Neural cell (in vitro differentiated cells): ENCODE measurements at regions not wholly inside any gene's neighbourhood (a gene's known extent, or its start where the extent isn't known, plus 50 kb on each side); places are given as distances from the start of the nearest gene placed in this dataset.

ENCODE experiments used
- POLR2AphosphoS5 ChIP-seq: IDR thresholded peaks from 2 replicates; pipeline ENCODE4 v1.6.1; 2012
- RAD21 ChIP-seq: fragments of 450-650 bp; conservative IDR thresholded peaks from 2 replicates; pipeline ENCODE4 v1.6.1; 2014; ENCODE audit warnings: antibody characterized with exemption, mild to moderate bottlenecking, moderate library complexity
- TF ChIP-seq, protein P1 (sequence below): fragments of 450-650 bp; IDR thresholded peaks from 2 replicates; pipeline ENCODE4 v1.5.1; 2014; ENCODE audit warnings: antibody characterized with exemption, mild to moderate bottlenecking, moderate library complexity; ENCODE audit not compliant: poor library complexity, severe bottlenecking

DNA sequence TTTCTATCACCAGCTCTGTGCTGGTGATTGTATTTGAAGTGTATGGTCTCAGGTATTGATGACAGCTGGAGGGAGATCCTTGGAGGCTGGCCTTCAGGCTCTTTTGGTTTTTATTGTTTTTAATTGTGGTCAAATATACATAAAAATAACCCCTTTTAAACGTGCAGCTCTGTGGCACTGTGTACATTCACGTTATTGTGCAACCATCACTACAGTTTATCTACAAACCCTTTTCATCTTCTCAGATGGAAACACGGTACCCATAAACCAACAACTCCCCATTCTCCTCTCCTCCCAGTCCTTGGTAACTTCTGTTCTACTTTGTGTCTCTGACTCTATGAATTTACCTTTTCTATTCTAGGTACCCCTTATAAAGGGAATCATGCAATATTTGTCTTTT, 79.3 kb upstream of the ATP8B1 start:
- TF ChIP-seq RAD21 = no peak
- TF ChIP-seq, protein P1, sequence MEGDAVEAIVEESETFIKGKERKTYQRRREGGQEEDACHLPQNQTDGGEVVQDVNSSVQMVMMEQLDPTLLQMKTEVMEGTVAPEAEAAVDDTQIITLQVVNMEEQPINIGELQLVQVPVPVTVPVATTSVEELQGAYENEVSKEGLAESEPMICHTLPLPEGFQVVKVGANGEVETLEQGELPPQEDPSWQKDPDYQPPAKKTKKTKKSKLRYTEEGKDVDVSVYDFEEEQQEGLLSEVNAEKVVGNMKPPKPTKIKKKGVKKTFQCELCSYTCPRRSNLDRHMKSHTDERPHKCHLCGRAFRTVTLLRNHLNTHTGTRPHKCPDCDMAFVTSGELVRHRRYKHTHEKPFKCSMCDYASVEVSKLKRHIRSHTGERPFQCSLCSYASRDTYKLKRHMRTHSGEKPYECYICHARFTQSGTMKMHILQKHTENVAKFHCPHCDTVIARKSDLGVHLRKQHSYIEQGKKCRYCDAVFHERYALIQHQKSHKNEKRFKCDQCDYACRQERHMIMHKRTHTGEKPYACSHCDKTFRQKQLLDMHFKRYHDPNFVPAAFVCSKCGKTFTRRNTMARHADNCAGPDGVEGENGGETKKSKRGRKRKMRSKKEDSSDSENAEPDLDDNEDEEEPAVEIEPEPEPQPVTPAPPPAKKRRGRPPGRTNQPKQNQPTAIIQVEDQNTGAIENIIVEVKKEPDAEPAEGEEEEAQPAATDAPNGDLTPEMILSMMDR = no peak
- no peak for TF ChIP-seq POLR2AphosphoS5
